Hepatocyte (in vitro differentiated cells): ENCODE measurements at regions not wholly inside any gene's neighbourhood (a gene's known extent, or its start where the extent isn't known, plus 50 kb on each side); places are given as distances from the start of the nearest gene placed in this dataset.

ENCODE experiments used
- CTCF ChIP-seq: fragments of 200-600 bp; sonication (generic); IDR thresholded peaks from 2 replicates; pipeline ENCODE4 v1.5.1; 2016; ENCODE audit warnings: antibody characterized with exemption, mild to moderate bottlenecking; ENCODE audit not compliant: poor library complexity
- EZH2 ChIP-seq: fragments of 200-600 bp; sonication (generic); IDR thresholded peaks from 2 replicates; pipeline ENCODE4 v1.6.1; 2016; ENCODE audit warnings: antibody characterized with exemption, mild to moderate bottlenecking, borderline replicate concordance
- EZH2phosphoT487 ChIP-seq: fragments of 200-600 bp; sonication (generic); IDR thresholded peaks from one replicate; pipeline ENCODE4 v1.6.1; 2018; ENCODE audit warnings: antibody characterized with exemption, mild to moderate bottlenecking, low read depth, moderate library complexity; ENCODE audit not compliant: unreplicated experiment, severe bottlenecking

- TF ChIP-seq CTCF (no peak), EZH2 (no peak), EZH2phosphoT487 (no peak)
Observed at GRCh38 chr10:33950206-33950605, 615.7 kb upstream of the NRP1 start.
